ENCODE measurements at regions not wholly inside any gene's neighbourhood (a gene's known extent, or its start where the extent isn't known, plus 50 kb on each side); places are given as distances from the start of the nearest gene placed in this dataset.

DNA sequence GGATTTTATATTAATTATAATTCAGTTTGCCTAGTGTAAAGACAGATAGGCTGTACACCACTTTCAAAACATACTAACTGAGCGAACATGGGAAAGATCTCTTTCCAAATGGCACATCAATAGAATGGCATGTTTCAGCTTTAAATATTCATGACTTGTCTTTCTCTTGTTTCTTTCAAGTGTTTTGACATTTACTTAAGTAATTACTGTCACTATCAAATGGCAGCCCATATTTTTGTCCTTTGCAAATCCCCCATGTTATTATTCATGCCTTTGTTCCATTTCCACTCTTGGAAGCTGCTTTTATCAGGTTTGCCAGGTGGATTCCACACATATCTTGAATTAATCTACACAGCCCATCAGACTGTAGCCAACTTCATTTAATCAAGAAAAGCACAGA is 89.2 kb upstream of the GLRA2 start:
- ChIA-PET CTCF (no interaction called here), POLR2A (ENCODE audit: low non-redundant PET) (no interaction called here)
- no peak for TF ChIP-seq EZH2 (IDR thresholded peaks at IDR 0.05; ENCODE audit: borderline replicate concordance, low read depth, low read length, poor library complexity, severe bottlenecking)
- TF ChIP-seq, protein P1, sequence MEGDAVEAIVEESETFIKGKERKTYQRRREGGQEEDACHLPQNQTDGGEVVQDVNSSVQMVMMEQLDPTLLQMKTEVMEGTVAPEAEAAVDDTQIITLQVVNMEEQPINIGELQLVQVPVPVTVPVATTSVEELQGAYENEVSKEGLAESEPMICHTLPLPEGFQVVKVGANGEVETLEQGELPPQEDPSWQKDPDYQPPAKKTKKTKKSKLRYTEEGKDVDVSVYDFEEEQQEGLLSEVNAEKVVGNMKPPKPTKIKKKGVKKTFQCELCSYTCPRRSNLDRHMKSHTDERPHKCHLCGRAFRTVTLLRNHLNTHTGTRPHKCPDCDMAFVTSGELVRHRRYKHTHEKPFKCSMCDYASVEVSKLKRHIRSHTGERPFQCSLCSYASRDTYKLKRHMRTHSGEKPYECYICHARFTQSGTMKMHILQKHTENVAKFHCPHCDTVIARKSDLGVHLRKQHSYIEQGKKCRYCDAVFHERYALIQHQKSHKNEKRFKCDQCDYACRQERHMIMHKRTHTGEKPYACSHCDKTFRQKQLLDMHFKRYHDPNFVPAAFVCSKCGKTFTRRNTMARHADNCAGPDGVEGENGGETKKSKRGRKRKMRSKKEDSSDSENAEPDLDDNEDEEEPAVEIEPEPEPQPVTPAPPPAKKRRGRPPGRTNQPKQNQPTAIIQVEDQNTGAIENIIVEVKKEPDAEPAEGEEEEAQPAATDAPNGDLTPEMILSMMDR (conservative IDR thresholded peaks at IDR 0.05; ENCODE audit: low read depth, low read length): no peak
- intact Hi-C loops (cut with micrococcal nuclease; ENCODE audit: unreplicated experiment): no loop called here
- Histone ChIP-seq H3K9me3 (ENCODE audit: low read depth, low read length, poor library complexity, severe bottlenecking) (no peaks in the 10 kb centered on the region), H3K27me3 (replicated peaks; ENCODE audit: insufficient read depth, low read depth, low read length, poor library complexity) (no peaks in the 10 kb centered on the region), H3K4me3 (ENCODE audit: low read depth, low read length, poor library complexity, severe bottlenecking) (no peak overlapping the region), H3K4me1 (ENCODE audit: insufficient read depth, low read length, poor library complexity, severe bottlenecking) (no peaks in the 10 kb centered on the region), H3K27ac (ENCODE audit: low read depth, low read length, poor library complexity, severe bottlenecking) (no peak overlapping the region), H3K36me3 (ENCODE audit: insufficient read depth, low read length, poor library complexity, severe bottlenecking) (no peaks in the 10 kb centered on the region)
- DNase-seq (ENCODE audit: low spot score): no peak
- BruUV-seq (replicated peaks): no TSS peak

DNA sequence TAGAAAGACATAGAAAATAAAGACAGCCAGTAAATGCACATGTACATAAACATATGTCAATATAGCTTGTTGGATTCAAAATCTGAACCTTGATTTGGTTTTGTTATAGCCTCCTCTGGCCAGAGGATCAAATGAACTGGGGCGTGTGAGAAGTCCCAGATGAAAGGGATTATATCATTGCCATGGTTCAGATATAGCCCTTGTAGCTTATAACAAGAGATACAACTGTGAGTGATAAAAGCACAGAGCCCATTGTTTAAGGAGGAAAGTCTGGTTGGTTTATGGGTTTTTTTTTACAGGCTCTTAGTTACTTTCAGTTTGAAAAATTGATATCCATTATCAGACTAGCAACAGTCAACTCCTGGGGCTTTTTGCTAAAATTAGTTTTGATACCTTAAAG is 101.7 kb upstream of the GLRA2 start:
- Histone ChIP-seq H3K4me1 (ENCODE audit: insufficient read depth, low read length, poor library complexity, severe bottlenecking) (no peaks in the 10 kb centered on the region), H3K4me3 (ENCODE audit: low read depth, low read length, poor library complexity, severe bottlenecking) (no peak overlapping the region), H3K9me3 (ENCODE audit: low read depth, low read length, poor library complexity, severe bottlenecking) (no peaks in the 10 kb centered on the region), H3K36me3 (ENCODE audit: insufficient read depth, low read length, poor library complexity, severe bottlenecking) (no peaks in the 10 kb centered on the region), H3K27ac (ENCODE audit: low read depth, low read length, poor library complexity, severe bottlenecking) (no peak overlapping the region), H3K27me3 (replicated peaks; ENCODE audit: insufficient read depth, low read depth, low read length, poor library complexity) (no peaks in the 10 kb centered on the region)
- intact Hi-C loops (cut with micrococcal nuclease; ENCODE audit: unreplicated experiment): no loop called here
- no TSS peak for BruUV-seq (replicated peaks)
- CTCF ChIA-PET: no interaction called here
- no peak for DNase-seq (ENCODE audit: low spot score)
- POLR2A ChIA-PET (ENCODE audit: low non-redundant PET): no interaction called here
- TF ChIP-seq, protein P1 (conservative IDR thresholded peaks at IDR 0.05; ENCODE audit: low read depth, low read length): no peak
- TF ChIP-seq EZH2 (IDR thresholded peaks at IDR 0.05; ENCODE audit: borderline replicate concordance, low read depth, low read length, poor library complexity, severe bottlenecking): no peak

DNA sequence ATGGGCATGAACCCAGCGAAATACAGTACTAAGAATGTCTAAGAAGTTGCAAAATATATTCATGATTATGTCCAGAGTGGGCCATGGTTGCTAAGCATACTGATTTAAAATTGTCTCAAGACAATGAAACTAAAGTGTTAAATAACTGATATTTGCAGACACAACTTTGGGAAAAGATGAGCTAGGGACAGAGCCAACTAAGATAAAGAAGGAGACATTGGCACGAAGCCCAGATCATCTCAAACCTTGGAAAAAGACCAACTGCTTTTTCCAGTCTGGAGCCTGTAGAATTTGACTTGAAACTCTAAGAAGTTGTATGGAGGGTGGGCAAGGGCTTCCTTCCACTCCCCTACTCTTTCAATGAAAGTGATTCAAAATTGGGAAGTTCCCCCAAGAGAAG is 108.5 kb upstream of the GLRA2 start:
- POLR2A ChIA-PET (ENCODE audit: low non-redundant PET): no interaction called here
- H3K4me1 ChIP-seq (ENCODE audit: insufficient read depth, low read length, poor library complexity, severe bottlenecking): peaks cover 5% of the 10 kb centered on the region
- no peak overlapping the region for H3K4me3 ChIP-seq (ENCODE audit: low read depth, low read length, poor library complexity, severe bottlenecking)
- DNase-seq (ENCODE audit: low spot score): peak; percentile 25
- H3K27me3 ChIP-seq (replicated peaks; ENCODE audit: insufficient read depth, low read depth, low read length, poor library complexity): no peaks in the 10 kb centered on the region
- H3K27ac ChIP-seq (ENCODE audit: low read depth, low read length, poor library complexity, severe bottlenecking): no peak overlapping the region
- intact Hi-C loops (cut with micrococcal nuclease; ENCODE audit: unreplicated experiment): no loop called here
- TF ChIP-seq, protein P1 (conservative IDR thresholded peaks at IDR 0.05; ENCODE audit: low read depth, low read length): no peak
- no peak for TF ChIP-seq EZH2 (IDR thresholded peaks at IDR 0.05; ENCODE audit: borderline replicate concordance, low read depth, low read length, poor library complexity, severe bottlenecking)
- no peaks in the 10 kb centered on the region for H3K36me3 ChIP-seq (ENCODE audit: insufficient read depth, low read length, poor library complexity, severe bottlenecking)
- no TSS peak for BruUV-seq (replicated peaks)
- CTCF ChIA-PET: no interaction called here
- H3K9me3 ChIP-seq (ENCODE audit: low read depth, low read length, poor library complexity, severe bottlenecking): no peaks in the 10 kb centered on the region

Measured in A673 (cell line).